Keratinocyte (primary cell): ENCODE measurements at regions not wholly inside any gene's neighbourhood (a gene's known extent, or its start where the extent isn't known, plus 50 kb on each side); places are given as distances from the start of the nearest gene placed in this dataset.

Source experiments
- DNase-seq: peaks from one replicate; pipeline ENCODE4 v3.0.0-alpha.2; 2011; ENCODE audit warnings: low read depth, missing footprints, low spot score
- FAIRE-seq: peaks from 2 replicates; lab custom pipeline; 2011; peaks lifted over from hg19 to GRCh38; lab: Jason Lieb, UNC
- H2AFZ ChIP-seq: 2 replicates; pipeline ENCODE4 v1.6.0; 2012; ENCODE audit warnings: low read length, control low read depth, inconsistent platforms; ENCODE audit not compliant: control insufficient read depth
- H3K27ac ChIP-seq: 2 replicates; pipeline ENCODE4 v1.5.1; 2011; ENCODE audit warnings: low read length; ENCODE audit not compliant: control insufficient read depth, insufficient read depth
- H3K27me3 ChIP-seq: 3 replicates; pipeline ENCODE4 v1.6.0; 2011; ENCODE audit warnings: low read length; ENCODE audit not compliant: control insufficient read depth, insufficient read depth; ENCODE audit errors: extremely low read depth
- H3K36me3 ChIP-seq, 2 experiments: 2 replicates in 1 of 2; 3 replicates in 1 of 2; pipeline ENCODE4 v1.5.1; 2011; ENCODE audit warnings: low read length in 2 of 2, mild to moderate bottlenecking in 1 of 2; ENCODE audit not compliant: control insufficient read depth in 2 of 2, insufficient read depth in 2 of 2; ENCODE audit errors: extremely low read depth in 1 of 2
- H3K4me1 ChIP-seq: 3 replicates; pipeline ENCODE4 v1.5.1; 2011; ENCODE audit warnings: low read length; ENCODE audit not compliant: control insufficient read depth, insufficient read depth; ENCODE audit errors: extremely low read depth
- H3K4me2 ChIP-seq: 3 replicates; pipeline ENCODE4 v1.6.0; 2011; ENCODE audit warnings: low read depth, low read length; ENCODE audit not compliant: control insufficient read depth, insufficient read depth; ENCODE audit errors: extremely low read depth
- H3K4me3 ChIP-seq, 3 experiments: fragments of 200-600 bp in 1 of 3; sonication (generic) in 1 of 3; 2 replicates in 2 of 3; 3 replicates in 1 of 3; pipeline ENCODE4 v1.5.1; 2011 to 2016; ENCODE audit warnings: low read length in 3 of 3, mild to moderate bottlenecking in 3 of 3, control low read depth in 2 of 3, inconsistent platforms in 1 of 3, low read depth in 1 of 3, mixed read lengths in 1 of 3, mixed run types in 1 of 3, moderate library complexity in 1 of 3; ENCODE audit not compliant: control insufficient read depth in 2 of 3, insufficient read depth in 2 of 3; ENCODE audit errors: extremely low read depth in 1 of 3
- H3K79me2 ChIP-seq: 2 replicates; pipeline ENCODE4 v1.6.0; 2012; ENCODE audit warnings: low read length; ENCODE audit not compliant: control insufficient read depth, insufficient read depth
- H3K9ac ChIP-seq: 3 replicates; pipeline ENCODE4 v1.6.0; 2011; ENCODE audit warnings: low read length; ENCODE audit not compliant: control insufficient read depth, insufficient read depth; ENCODE audit errors: extremely low read depth
- H3K9me1 ChIP-seq: 3 replicates; pipeline ENCODE4 v1.6.0; 2011; ENCODE audit warnings: low read length; ENCODE audit not compliant: control insufficient read depth, insufficient read depth; ENCODE audit errors: extremely low read depth
- H3K9me3 ChIP-seq: 2 replicates; pipeline ENCODE4 v1.5.1; 2012; ENCODE audit warnings: low read depth, low read length; ENCODE audit not compliant: control insufficient read depth
- H4K20me1 ChIP-seq: 3 replicates; pipeline ENCODE4 v1.6.0; 2011; ENCODE audit warnings: low read length; ENCODE audit not compliant: control insufficient read depth, insufficient read depth; ENCODE audit errors: extremely low read depth
- EZH2 ChIP-seq: IDR thresholded peaks from one replicate; pipeline ENCODE4 v1.6.1; 2012; ENCODE audit warnings: inconsistent platforms, mild to moderate bottlenecking, low read length, moderate library complexity
- dilution Hi-C: fragments of 300-500 bp; cut with MboI; formaldehyde crosslinking; loops from one replicate; pipeline ENCODE4 v1.7.0; 2020; ENCODE audit warnings: low sequenced_read_pairs; ENCODE audit not compliant: extremely low pct_ligation_motif_present
- TF ChIP-seq, protein P1 (sequence below), 3 experiments: IDR thresholded peaks in 1 of 3; conservative IDR thresholded peaks in 1 of 3; optimal IDR thresholded peaks in 1 of 3; 2 replicates in 2 of 3; 3 replicates in 1 of 3; pipeline versions ENCODE3 to v1.5.1; 2011; ENCODE audit warnings: low read length in 3 of 3, mild to moderate bottlenecking in 3 of 3, moderate library complexity in 2 of 3, control low read depth in 1 of 3, inconsistent platforms in 1 of 3; ENCODE audit not compliant: insufficient read depth in 2 of 3; ENCODE audit errors: extremely low read depth in 1 of 3

DNA sequence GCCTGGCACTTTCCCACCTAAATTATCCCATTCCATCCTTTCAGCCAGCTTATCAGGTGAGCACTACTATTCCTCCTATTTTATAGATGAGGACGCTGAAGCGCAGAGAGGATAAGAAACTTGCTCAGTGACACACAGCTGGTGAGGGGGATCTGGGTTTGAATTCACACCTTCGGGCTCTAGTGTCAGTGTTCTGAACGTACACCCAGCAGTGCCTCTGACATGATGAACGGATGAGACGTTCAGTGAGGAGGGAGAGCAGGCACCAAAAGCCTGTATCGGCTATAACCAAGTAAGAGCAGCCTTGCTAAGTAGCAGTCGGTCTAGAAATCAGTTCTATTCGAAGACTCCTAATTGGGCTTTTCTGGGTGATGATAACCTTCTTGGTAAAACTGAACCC lies 167.0 kb downstream of the ASB1 start:
- TF ChIP-seq, protein P1, sequence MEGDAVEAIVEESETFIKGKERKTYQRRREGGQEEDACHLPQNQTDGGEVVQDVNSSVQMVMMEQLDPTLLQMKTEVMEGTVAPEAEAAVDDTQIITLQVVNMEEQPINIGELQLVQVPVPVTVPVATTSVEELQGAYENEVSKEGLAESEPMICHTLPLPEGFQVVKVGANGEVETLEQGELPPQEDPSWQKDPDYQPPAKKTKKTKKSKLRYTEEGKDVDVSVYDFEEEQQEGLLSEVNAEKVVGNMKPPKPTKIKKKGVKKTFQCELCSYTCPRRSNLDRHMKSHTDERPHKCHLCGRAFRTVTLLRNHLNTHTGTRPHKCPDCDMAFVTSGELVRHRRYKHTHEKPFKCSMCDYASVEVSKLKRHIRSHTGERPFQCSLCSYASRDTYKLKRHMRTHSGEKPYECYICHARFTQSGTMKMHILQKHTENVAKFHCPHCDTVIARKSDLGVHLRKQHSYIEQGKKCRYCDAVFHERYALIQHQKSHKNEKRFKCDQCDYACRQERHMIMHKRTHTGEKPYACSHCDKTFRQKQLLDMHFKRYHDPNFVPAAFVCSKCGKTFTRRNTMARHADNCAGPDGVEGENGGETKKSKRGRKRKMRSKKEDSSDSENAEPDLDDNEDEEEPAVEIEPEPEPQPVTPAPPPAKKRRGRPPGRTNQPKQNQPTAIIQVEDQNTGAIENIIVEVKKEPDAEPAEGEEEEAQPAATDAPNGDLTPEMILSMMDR (optimal IDR thresholded peaks at IDR 0.05 in 1 of 3, IDR thresholded peaks at IDR 0.05 in 1 of 3, conservative IDR thresholded peaks at IDR 0.05 in 1 of 3; ENCODE audit: extremely low read depth in 1 of 3, insufficient read depth in 2 of 3, low read length in 3 of 3) = no peak
- no peak for TF ChIP-seq EZH2
- H4K20me1 ChIP-seq = no peaks in the 10 kb centered on the region
- no peaks in the 10 kb centered on the region for H3K27me3 ChIP-seq
- no peak overlapping the region for H3K27ac ChIP-seq
- no peak overlapping the region for H2AFZ ChIP-seq
- H3K36me3 ChIP-seq = no peaks in the 10 kb centered on the region
- no peak overlapping the region for H3K4me3 ChIP-seq
- no peaks in the 10 kb centered on the region for H3K9me1 ChIP-seq
- dilution Hi-C loops = no loop called here
- H3K4me1 ChIP-seq = peaks cover 19% of the 10 kb centered on the region
- DNase-seq = no peak
- no peak for FAIRE-seq
- H3K9me3 ChIP-seq = no peaks in the 10 kb centered on the region
- no peak overlapping the region for H3K9ac ChIP-seq
- H3K79me2 ChIP-seq = no peaks in the 10 kb centered on the region
- no peak overlapping the region for H3K4me2 ChIP-seq

DNA sequence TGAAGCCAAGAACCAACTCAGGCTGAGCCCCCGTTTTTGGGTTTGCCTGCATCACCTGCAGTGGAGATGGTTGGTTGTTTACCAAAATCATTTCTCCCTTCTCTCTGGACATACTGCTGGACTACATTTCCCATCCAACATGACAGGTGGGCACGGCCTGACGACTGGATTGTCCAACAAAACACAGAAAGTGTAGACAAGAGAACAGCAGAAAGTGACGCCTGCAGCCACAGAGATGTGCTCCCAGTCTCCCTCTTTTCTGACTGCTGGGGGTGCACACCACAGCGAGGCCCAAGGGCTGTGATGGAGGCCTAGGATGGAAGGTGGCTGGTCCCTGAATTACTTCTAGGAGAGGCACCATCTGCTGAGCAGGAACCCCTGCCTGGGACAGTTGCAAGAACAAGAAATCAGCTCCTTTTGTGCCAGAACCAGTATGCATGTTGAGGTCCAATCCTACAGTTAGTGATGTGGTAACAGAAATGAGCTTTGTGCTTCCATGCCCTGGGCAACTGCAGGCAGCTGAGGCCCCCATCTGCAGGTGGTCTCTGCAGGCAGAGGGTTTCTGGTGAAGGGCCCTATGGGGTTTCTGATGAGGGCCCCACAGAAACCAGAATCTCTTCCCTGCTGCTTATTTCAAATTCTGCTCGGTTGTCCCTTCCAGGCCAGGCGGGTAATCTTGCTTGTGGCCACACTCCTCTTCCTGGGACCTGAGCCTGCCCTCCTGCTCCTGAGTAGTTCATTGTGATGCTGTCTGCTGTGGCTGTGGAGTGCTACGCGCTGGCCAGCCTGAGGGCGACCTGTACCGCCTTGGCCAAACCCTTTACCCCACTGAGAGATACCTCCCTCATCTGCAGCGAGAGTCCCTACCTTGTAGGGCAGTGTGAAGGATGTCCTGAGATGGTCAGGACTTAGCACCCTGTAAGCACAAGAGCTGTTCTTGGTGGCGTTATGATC lies 168.3 kb downstream of the ASB1 start:
- dilution Hi-C loops = no loop called here
- no peak for DNase-seq
- no peak for FAIRE-seq

More for the DNA sequence above, 168.3 kb downstream of the ASB1 start:
- no peaks in the 10 kb centered on the region for H3K27me3 ChIP-seq
- TF ChIP-seq, protein P1 (optimal IDR thresholded peaks at IDR 0.05 in 1 of 3, IDR thresholded peaks at IDR 0.05 in 1 of 3, conservative IDR thresholded peaks at IDR 0.05 in 1 of 3; ENCODE audit: extremely low read depth in 1 of 3, insufficient read depth in 2 of 3, low read length in 3 of 3) = no peak
- no peak for TF ChIP-seq EZH2
- no peak overlapping the region for H3K9ac ChIP-seq
- no peaks in the 10 kb centered on the region for H3K9me1 ChIP-seq
- no peaks in the 10 kb centered on the region for H3K9me3 ChIP-seq
- H3K27ac ChIP-seq = no peak overlapping the region
- no peak overlapping the region for H3K4me3 ChIP-seq
- H3K36me3 ChIP-seq = no peaks in the 10 kb centered on the region
- peaks cover 19% of the 10 kb centered on the region for H3K4me1 ChIP-seq
- no peak overlapping the region for H3K4me2 ChIP-seq
- no peak overlapping the region for H2AFZ ChIP-seq
- no peaks in the 10 kb centered on the region for H3K79me2 ChIP-seq
- H4K20me1 ChIP-seq = no peaks in the 10 kb centered on the region
